Inflammatory macrophage (primary cell): ENCODE measurements at regions not wholly inside any gene's neighbourhood (a gene's known extent, or its start where the extent isn't known, plus 50 kb on each side); places are given as distances from the start of the nearest gene placed in this dataset.

Source experiments
- DNase-seq, 2 donors: peaks; one replicate each; pipeline ENCODE4 v3.0.0-alpha.2; 2020 to 2022

- DNase-seq: no peak
Observed at GRCh38 chr2:74065456-74065855, 80.7 kb downstream of the TET3 start.

- no peak for DNase-seq
Observed at GRCh38 chr2:74066491-74067203, 81.1 kb downstream of the BOLA3 start.

GRCh38 chr2:74067221-74067747, 80.4 kb downstream of the BOLA3 start:
- DNase-seq: no peak

- peak; percentile 6 to 17 for DNase-seq
Observed at GRCh38 chr2:74070991-74071390, 76.7 kb downstream of the BOLA3 start.

GRCh38 chr2:74071426-74071825, 76.3 kb downstream of the BOLA3 start:
- DNase-seq: peak in 1 of 2 donors; percentile 56

DNA sequence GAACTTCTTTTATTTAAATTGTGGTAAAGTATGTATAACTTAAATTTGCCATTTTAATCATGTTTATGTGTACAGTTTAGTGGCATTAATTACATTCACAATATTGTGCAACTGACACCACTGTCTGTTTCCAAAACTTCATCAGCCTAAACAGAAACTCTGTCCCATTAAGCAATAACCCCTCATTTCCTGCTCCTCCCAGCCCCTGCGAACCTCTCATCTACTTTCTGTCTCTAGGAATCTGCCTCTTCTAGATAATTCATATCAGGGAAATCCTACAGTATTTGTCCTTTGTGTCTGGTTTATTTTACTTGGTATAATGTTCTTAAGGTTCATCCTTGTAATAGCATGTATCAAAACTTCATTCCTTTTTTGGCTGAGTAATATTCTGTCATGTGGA, 75.1 kb downstream of the BOLA3 start:
- peak; percentile 48 to 68 for DNase-seq

DNA sequence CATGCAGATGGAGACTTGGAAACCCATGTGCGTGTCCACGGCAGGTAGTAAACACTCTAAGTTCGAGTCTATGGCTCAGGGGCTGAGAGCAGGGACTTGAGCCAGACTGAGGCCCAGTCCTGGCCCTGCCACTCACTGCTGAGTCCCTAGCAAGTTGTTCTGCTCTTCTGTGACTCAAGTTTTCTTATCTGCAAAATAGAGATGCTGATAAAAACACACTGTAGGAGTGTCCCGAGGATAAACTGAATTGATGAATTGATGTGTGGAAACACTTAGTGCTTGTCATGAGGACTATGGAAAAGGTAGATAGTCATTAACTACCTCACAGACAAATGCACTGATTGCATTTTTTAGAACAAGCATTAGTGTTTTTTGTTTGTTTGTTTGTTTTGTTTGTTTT, 73.2 kb downstream of the BOLA3 start:
- DNase-seq: no peak

DNA sequence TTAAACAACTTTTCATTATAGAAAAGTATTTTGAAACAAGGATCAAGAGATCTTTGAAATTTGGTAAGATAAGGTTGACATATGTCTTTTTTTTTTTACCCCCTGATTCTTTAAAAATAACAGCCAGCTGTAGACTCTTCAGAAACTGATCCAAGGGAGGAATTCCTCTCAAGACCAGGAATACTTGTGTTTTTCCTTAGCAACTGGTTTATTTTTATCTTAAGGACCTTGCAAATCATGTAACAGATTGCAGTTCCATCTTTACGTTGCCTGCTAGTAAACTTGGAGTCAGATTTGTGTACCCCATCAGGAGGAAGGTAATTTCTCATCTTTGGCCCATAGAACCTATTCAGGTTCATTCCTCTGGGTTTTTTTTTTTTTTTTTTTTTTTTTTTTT, 71.6 kb downstream of the BOLA3 start:
- no peak for DNase-seq

DNA sequence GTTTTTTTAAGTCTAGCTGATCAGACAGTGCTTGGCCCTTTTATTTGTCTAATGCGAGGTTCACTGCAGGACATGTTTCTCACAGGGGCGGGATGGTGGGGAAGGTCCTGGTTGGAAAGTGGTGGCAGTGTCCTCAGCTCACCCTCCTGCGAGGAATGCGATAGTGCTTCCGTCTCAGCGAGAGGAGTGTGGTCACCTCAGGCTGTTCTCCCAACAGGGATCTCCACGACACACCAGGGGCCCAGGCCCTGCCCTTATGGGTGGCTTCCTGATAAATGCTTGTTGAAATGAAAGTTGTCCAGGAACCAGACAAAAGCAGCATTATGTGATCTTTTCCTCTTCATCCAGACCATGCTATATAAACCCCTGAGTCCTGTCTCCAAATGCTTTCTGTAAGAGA, 70.1 kb downstream of the BOLA3 start:
- DNase-seq: no peak

- no peak for DNase-seq
Observed at GRCh38 chr2:74078466-74078865, 69.2 kb downstream of the BOLA3 start.

- DNase-seq: peak; percentile 82 to 85
Observed at GRCh38 chr2:74079522-74080341, 68.0 kb downstream of the BOLA3 start.

DNA sequence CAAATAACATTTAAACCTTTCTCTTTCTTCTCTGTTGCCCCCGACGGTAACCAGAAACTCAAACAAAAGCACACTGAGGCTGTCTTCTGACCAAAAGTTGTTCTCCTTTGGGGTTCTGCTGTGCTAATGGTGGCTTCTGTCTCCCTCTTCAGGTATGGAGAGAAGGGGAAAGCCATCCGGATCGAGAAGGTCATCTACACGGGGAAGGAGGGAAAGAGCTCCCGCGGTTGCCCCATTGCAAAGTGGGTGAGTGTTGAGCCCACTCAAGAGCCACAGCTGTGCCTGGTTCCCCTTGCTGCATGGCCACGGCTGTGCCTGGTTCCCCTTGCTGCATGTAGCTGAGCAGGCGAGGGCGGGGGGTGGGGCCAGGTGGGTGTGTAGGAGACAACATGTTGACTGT, 67.4 kb downstream of the BOLA3 start:
- DNase-seq: peak; percentile 59 to 85

GRCh38 chr2:74081030-74081762, 66.5 kb downstream of the BOLA3 start:
- DNase-seq: no peak

- DNase-seq: no peak
Observed at GRCh38 chr2:74081763-74082110, 66.0 kb downstream of the BOLA3 start.

- no peak for DNase-seq
Observed at GRCh38 chr2:74083750-74084149, 64.0 kb downstream of the BOLA3 start.
